Activated T-cell treated with anti-CD3 and anti-CD28 coated beads, Interleukin-2, amount 50 U/mL, for 24 hours (primary cell): ENCODE measurements at regions not wholly inside any gene's neighbourhood (a gene's known extent, or its start where the extent isn't known, plus 50 kb on each side); places are given as distances from the start of the nearest gene placed in this dataset.
"Not testable (repeated sequence)": the region's sequence is repeated elsewhere in the genome, so short reads cannot be mapped to it uniquely, and the experiment has no call there.

Experiments
- DNase-seq: peaks from one replicate; pipeline ENCODE4 v3.0.0-alpha.2; 2020
- H3K27ac Mint-ChIP-seq: 2 replicates; pipeline ENCODE4 v1.8.0; 2020; ENCODE audit warnings: mild to moderate bottlenecking, mixed read lengths
- H3K27me3 Mint-ChIP-seq: 2 replicates; pipeline ENCODE4 v1.8.0; 2020; ENCODE audit warnings: mixed read lengths
- H3K36me3 Mint-ChIP-seq: 2 replicates; pipeline ENCODE4 v1.8.0; 2020; ENCODE audit warnings: low read depth, mixed read lengths
- H3K4me1 Mint-ChIP-seq: 2 replicates; pipeline ENCODE4 v1.8.0; 2020; ENCODE audit warnings: low read depth, mixed read lengths
- H3K4me3 Mint-ChIP-seq: 2 replicates; pipeline ENCODE4 v1.8.0; 2020; ENCODE audit warnings: mild to moderate bottlenecking, moderate library complexity, mixed read lengths
- H3K9me3 Mint-ChIP-seq: 2 replicates; pipeline ENCODE4 v1.8.0; 2020; ENCODE audit warnings: mixed read lengths

GRCh38 chr3:39638301-39638700 is 170.8 kb downstream of the MOBP start:
- no peak for DNase-seq
- Mint-ChIP-seq H3K27ac (no peak overlapping the region), H3K4me1 (peaks cover 26% of the 10 kb centered on the region), H3K9me3 (no peaks in the 10 kb centered on the region), H3K27me3 (peaks cover 13% of the 10 kb centered on the region), H3K36me3 (no peaks in the 10 kb centered on the region), H3K4me3 (no peak overlapping the region)

DNA sequence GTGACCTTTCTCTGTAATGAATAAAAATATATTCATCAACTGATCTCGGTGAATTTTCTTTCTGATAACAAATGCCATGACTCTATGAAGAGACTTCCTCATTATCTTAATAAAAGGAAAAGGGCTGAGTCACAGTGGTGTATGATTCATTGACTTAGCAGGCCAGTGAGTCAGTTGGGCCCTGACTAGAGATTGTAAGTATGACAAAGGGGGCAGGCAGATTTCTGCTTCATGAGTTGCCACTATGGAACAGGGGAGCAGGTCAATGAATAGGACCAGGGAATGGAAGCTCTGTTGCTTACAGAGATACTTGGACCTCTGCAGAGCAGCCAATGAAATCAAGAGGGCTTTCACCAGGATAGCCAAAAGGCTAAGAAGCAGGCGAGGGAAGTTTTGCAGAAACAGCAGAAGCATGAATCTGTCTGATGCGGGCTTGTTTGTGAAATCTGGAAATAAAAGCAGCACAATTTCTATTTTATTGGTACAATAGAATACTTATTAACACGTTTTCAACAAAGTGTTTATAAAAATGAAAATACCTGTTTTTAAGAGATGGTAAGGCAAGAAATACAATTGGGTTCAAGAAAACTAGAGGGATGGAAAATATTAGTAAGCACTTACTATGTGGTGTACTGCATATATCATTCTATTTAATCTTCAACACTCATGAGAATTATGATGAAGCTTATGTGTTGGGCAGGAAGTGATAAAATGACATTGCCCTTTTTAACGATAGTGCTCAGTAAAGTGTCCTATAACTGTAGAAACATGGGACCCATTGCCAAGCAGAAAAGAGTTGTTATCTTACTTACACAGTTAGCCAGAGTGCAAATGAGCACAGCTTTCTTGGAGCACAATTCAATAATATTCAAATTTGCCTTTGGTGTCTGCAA is 169.8 kb upstream of the MYRIP start:
- Mint-ChIP-seq H3K9me3 (no peaks in the 10 kb centered on the region), H3K4me3 (no peak overlapping the region), H3K36me3 (no peaks in the 10 kb centered on the region), H3K4me1 (peaks cover 26% of the 10 kb centered on the region), H3K27ac (peak overlapping the region; percentile 70), H3K27me3 (peaks cover 20% of the 10 kb centered on the region)
- DNase-seq: no peak

DNA sequence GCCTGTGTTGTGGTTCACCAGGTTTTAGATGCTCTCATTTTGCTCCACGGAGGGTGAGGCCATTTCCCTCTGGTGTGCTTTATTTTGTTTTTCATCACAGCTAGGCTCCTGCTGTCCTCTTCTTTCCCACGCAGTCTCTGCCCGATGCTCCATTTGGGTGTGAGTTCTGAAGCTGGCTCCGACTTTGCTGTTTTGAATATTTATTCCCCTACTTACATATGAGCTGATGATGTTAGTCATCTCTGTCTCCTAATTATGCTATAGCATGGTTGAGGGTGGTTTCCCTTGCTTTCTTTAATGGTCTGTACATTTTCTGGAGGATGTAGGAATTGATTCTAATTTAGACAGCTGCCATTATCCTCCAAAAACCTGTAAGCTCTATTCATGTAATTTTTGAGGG is 168.1 kb upstream of the MYRIP start:
- no peak for DNase-seq
- no peak overlapping the region for H3K27ac Mint-ChIP-seq

DNA sequence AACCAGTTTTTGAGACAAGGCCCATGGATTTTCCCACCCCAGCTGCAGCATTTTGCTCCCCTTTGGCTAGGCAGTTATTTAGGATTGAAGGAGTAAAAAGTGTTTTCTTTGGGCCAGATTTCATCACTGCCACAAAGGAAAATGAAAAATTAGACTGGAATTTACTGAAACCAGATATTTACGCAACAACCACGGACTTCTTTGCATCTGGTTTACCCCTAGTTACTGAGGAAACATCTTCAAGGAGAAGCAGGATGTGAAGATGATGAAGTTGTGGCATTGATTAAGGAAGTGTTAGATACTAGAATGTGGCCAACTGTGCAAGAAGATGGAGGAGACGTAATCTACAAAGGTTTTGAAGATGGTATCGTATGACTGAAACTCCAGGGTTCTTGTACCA is 165.2 kb upstream of the MYRIP start:
- Mint-ChIP-seq H3K27me3 (peaks cover 20% of the 10 kb centered on the region), H3K36me3 (no peaks in the 10 kb centered on the region), H3K9me3 (no peaks in the 10 kb centered on the region), H3K27ac (no peak overlapping the region), H3K4me1 (peaks cover 16% of the 10 kb centered on the region), H3K4me3 (no peak overlapping the region)
- no peak for DNase-seq

More for the DNA sequence above, 168.1 kb upstream of the MYRIP start:
- Mint-ChIP-seq H3K4me3 (no peak overlapping the region), H3K4me1 (peaks cover 26% of the 10 kb centered on the region), H3K9me3 (no peaks in the 10 kb centered on the region), H3K36me3 (no peaks in the 10 kb centered on the region), H3K27me3 (peaks cover 20% of the 10 kb centered on the region)

DNA sequence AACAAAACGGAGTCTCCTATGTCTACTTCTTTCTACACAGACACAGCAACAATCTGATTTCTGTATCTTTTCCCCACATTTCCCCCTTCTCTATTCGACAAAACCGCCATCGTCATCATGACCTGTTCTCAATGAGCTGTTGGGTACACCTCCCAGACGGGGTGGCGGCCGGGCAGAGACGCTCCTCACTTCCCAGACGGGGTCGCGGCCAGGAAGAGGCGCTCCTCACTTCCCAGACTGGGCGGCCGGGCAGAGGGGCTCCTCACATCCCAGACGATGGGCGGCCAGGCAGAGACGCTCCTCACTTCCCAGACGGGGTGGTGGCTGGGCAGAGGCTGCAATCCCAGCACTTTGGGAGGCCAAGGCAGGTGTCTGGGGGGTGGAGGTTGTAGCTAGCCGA is 158.2 kb upstream of the MYRIP start:
- not testable (repeated sequence) for H3K9me3 Mint-ChIP-seq, H3K4me3 Mint-ChIP-seq, H3K36me3 Mint-ChIP-seq, H3K4me1 Mint-ChIP-seq, H3K27me3 Mint-ChIP-seq, H3K27ac Mint-ChIP-seq, DNase-seq

DNA sequence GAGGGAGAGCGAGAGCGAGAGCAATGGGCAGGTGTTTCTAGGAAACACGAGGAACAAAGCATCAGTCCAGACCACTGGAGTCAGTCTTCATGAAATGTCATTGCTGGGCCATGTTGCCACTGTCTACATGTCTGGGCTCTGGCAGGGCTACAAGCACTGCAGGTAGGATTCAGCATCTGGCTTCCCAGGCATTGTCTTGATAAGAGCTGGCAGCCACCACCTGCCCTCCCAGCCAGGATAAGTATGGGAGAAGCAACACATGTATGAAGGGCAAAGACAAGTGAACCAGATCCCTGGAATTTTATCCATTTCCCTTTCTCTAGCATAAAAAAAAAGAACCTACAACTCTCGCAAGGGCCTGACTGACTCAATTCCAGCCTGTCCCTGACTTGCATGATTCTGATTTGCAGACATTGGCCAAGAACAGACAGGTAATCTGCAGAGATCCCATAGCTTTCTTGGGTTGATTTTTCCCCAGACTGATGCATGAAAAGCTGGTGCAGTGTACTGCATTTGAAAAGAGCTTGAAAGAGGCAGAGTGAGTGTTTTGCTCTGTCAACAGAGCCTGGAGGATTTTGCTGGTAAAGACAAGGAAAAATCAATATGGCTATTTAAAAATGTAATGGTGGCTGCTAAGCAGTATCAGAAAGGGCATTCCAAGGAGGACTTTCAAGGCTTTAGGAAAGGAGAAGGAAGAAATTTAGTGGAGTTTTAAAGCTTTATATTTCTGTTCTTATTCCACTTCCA is 157.2 kb upstream of the MYRIP start:
- Mint-ChIP-seq H3K36me3 (no peaks in the 10 kb centered on the region), H3K4me1 (no peaks in the 10 kb centered on the region), H3K4me3 (no peak overlapping the region), H3K9me3 (peaks cover 2% of the 10 kb centered on the region), H3K27me3 (no peaks in the 10 kb centered on the region), H3K27ac (no peak overlapping the region)
- DNase-seq: no peak

DNA sequence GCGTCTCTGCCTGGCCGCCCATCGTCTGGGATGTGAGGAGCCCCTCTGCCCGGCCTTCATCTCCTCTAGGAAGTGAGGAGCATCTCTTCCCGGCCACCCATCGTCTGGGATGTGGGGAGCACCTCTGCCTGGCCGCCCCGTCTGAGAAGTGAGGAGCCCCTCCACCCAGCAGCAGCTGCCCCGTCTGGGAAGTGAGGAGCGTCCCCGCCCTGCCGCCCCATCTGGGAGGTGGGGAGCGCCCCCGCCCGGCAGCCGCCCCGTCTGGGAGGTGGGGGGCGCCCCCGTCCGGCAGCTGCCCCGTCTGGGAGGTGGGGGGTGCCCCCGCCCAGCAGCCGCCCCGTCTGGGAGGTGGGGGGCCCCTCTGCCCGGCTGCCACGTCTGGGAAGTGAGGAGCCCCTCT is 153.7 kb upstream of the MYRIP start:
- H3K36me3 Mint-ChIP-seq, H3K27ac Mint-ChIP-seq, H3K4me3 Mint-ChIP-seq, H3K9me3 Mint-ChIP-seq, DNase-seq, H3K27me3 Mint-ChIP-seq, H3K4me1 Mint-ChIP-seq: not testable (repeated sequence)

DNA sequence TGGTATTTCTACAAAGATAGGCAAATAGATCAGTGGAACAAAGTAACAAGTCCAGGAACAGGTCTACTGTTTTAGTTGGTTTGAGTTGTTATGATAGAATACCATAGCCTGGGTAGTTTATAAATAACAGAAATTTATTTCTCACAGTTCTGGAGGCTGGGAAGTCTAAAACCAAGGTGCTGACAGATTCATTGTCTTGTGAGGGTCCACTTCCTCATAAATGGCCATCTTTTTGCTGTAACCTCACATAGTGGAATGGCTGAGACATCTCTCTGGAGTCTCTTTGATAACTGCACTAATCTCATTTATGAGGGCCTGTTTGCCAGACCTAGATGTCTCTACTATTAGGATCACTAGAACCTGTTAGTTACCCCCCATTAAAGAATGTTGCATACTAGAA is 152.3 kb upstream of the MYRIP start:
- Mint-ChIP-seq H3K9me3 (no peaks in the 10 kb centered on the region), H3K27me3 (no peaks in the 10 kb centered on the region), H3K4me1 (no peaks in the 10 kb centered on the region), H3K36me3 (no peaks in the 10 kb centered on the region), H3K27ac (no peak overlapping the region), H3K4me3 (no peak overlapping the region)
- no peak for DNase-seq

DNA sequence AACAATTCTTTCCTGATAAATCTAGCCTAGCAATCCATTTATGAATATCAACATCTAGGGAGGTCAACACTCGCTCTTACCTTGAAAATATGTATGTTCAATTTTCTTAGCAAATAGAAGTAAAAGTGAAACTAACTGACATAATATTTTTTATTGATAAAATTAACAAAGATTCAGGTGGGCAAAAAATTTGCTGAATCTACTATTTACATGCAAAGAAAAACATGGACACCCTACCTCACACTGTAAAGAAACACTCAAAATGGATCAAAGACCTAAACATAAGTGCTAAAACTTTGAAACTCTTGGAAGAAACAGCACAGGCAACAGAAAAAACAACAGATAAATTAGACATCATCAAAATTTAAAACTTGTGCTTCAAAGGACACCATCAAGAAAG is 151.6 kb upstream of the MYRIP start:
- H3K4me3 Mint-ChIP-seq: no peak overlapping the region
- H3K4me1 Mint-ChIP-seq: no peaks in the 10 kb centered on the region
- H3K27me3 Mint-ChIP-seq: no peaks in the 10 kb centered on the region
- no peak for DNase-seq
- H3K9me3 Mint-ChIP-seq: no peaks in the 10 kb centered on the region
- H3K27ac Mint-ChIP-seq: no peak overlapping the region
- H3K36me3 Mint-ChIP-seq: no peaks in the 10 kb centered on the region

GRCh38 chr3:39664931-39665330 is 144.5 kb upstream of the MYRIP start:
- H3K36me3 Mint-ChIP-seq: no peaks in the 10 kb centered on the region
- H3K9me3 Mint-ChIP-seq: no peaks in the 10 kb centered on the region
- no peaks in the 10 kb centered on the region for H3K4me1 Mint-ChIP-seq
- peaks cover 3% of the 10 kb centered on the region for H3K27me3 Mint-ChIP-seq
- H3K4me3 Mint-ChIP-seq: no peak overlapping the region
- no peak overlapping the region for H3K27ac Mint-ChIP-seq
- DNase-seq: no peak

DNA sequence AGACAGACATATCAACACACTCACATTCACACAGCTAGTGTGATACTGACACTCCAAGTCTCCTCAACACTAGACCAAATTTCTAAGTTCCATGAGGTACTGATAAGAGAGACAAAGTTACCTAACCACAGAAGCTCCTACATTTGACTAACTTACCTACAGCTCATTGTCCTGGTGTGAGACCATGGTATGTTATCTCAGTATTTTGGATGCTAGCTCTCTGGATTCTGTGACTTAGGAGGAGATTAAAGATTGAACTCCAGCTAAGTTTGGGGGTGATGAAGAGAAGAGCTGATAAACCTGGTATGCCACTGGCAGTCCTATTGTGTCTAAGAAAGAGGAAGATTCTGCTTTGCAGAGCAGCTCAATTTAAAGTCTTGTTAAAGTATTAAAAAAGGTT is 144.0 kb upstream of the MYRIP start:
- no peak for DNase-seq
- H3K4me1 Mint-ChIP-seq: no peaks in the 10 kb centered on the region
- H3K36me3 Mint-ChIP-seq: no peaks in the 10 kb centered on the region
- no peak overlapping the region for H3K27ac Mint-ChIP-seq
- H3K27me3 Mint-ChIP-seq: peaks cover 3% of the 10 kb centered on the region
- H3K4me3 Mint-ChIP-seq: no peak overlapping the region
- no peaks in the 10 kb centered on the region for H3K9me3 Mint-ChIP-seq

DNA sequence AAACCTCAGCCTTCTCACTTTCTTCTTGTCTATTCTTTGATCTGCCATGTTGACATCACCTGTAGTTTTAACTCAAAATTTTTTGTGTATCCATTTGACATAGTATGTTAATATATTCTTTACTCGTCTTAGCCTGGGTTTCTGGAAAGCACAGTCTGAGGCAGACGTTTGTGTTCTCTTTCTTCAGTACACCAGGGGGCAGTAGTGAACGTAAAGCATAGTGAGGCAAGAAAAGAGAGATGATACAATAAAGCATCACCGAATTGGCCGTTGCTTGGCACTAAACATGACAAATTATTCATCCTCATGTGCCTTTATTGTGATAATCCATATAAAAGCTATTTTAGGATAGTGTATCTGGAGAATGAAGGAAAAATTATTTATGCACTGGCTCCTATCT is 141.0 kb upstream of the MYRIP start:
- H3K4me3 Mint-ChIP-seq: no peak overlapping the region
- H3K36me3 Mint-ChIP-seq: no peaks in the 10 kb centered on the region
- H3K4me1 Mint-ChIP-seq: no peaks in the 10 kb centered on the region
- H3K9me3 Mint-ChIP-seq: no peaks in the 10 kb centered on the region
- DNase-seq: no peak
- no peak overlapping the region for H3K27ac Mint-ChIP-seq
- H3K27me3 Mint-ChIP-seq: peaks cover 3% of the 10 kb centered on the region

DNA sequence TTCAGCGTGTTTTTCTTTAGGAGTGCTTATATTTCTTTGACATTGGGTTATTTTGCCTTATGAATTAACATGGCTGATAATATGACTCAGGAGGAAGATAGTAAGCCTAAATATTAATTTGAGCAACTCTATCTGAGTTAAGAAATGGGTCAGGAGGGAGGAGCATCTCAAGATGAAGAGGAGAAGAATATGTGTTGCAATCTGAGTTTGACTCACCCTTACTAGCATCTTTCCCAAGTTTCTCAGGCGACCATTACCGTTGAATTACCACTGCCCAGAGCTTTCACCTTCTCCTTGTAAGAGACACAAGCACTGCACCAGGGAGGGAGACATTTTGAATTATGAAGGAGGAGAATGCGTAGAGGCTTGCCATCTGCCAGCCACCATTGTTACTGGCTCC is 138.3 kb upstream of the MYRIP start:
- Mint-ChIP-seq H3K9me3 (no peaks in the 10 kb centered on the region), H3K36me3 (no peaks in the 10 kb centered on the region), H3K4me1 (no peaks in the 10 kb centered on the region), H3K27ac (no peak overlapping the region), H3K4me3 (no peak overlapping the region), H3K27me3 (peaks cover 3% of the 10 kb centered on the region)
- no peak for DNase-seq

DNA sequence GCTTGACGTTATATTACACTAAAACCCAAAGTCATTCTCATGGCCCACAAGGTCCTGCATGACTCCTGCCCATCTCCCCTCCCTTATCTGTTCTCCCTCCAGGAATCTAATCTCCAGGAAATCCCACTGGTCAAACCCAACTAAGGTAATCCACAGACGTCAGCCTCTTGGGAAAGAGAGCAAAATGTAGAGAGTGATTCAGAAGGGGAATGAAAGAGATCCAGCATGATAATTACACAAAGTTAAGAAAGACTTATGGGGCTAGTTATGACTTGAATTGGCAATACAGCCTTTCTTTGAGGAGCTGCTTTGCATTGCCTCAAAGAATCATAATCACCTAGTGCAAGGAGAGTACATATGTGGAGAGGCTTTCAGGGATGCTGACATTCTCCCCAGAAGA is 137.8 kb upstream of the MYRIP start:
- H3K9me3 Mint-ChIP-seq: no peaks in the 10 kb centered on the region
- H3K4me1 Mint-ChIP-seq: no peaks in the 10 kb centered on the region
- peaks cover 3% of the 10 kb centered on the region for H3K27me3 Mint-ChIP-seq
- no peaks in the 10 kb centered on the region for H3K36me3 Mint-ChIP-seq
- no peak overlapping the region for H3K4me3 Mint-ChIP-seq
- no peak overlapping the region for H3K27ac Mint-ChIP-seq
- no peak for DNase-seq

- Mint-ChIP-seq H3K4me3 (no peak overlapping the region), H3K36me3 (no peaks in the 10 kb centered on the region), H3K9me3 (no peaks in the 10 kb centered on the region), H3K27me3 (peaks cover 6% of the 10 kb centered on the region), H3K4me1 (no peaks in the 10 kb centered on the region), H3K27ac (no peak overlapping the region)
- DNase-seq: no peak
Observed at GRCh38 chr3:39705351-39705900, 104.0 kb upstream of the MYRIP start.
